GM12878 (cell line): ENCODE measurements at regions not wholly inside any gene's neighbourhood (a gene's known extent, or its start where the extent isn't known, plus 50 kb on each side); places are given as distances from the start of the nearest gene placed in this dataset.

Source experiments
- ATAC-seq: fragments of 200-7000 bp; cut with Tn5 transposase; 3 replicates; pipeline ENCODE4 v1.9.1; 2020; ENCODE audit warnings: mild to moderate bottlenecking, moderate library complexity
- BruUV-seq: library from RNA; stranded (reverse); fragments of 400-500 nt; replicated peaks from 2 replicates; lab custom pipeline; 2021; lab: Mats Ljungman, UMichigan
- CTCF ChIA-PET: fragments of 300-600 bp; sonication (Branson Sonifier 250); formaldehyde crosslinking; extraction: SDS; loops from one replicate; lab custom pipeline; 2021; ENCODE audit warnings: inconsistent platforms; lab: Yijun Ruan, JAX
- POLR2A ChIA-PET: fragments of 350-600 bp; formaldehyde crosslinking; extraction: SDS; loops from one replicate; lab custom pipeline; 2021; ENCODE audit warnings: inconsistent platforms; lab: Charles Lee
- RAD21 ChIA-PET: fragments of 300-600 bp; sonication (Branson Sonifier 250); formaldehyde crosslinking; loops from one replicate; lab custom pipeline; 2023; ENCODE audit warnings: antibody characterized with exemption; ENCODE audit not compliant: unreplicated experiment; lab: Charles Lee
- SMC1A ChIA-PET: fragments of 300-600 bp; sonication (Branson Sonifier 250); formaldehyde crosslinking; loops from one replicate; lab custom pipeline; 2023; ENCODE audit not compliant: unreplicated experiment, uncharacterized antibody; lab: Charles Lee
- DNase-seq: peaks from one replicate; pipeline ENCODE4 v3.0.0-alpha.2; 2011; ENCODE audit warnings: low read depth, low spot score
- FAIRE-seq: peaks from 3 replicates; lab custom pipeline; 2011; peaks lifted over from hg19 to GRCh38; lab: Jason Lieb, UNC
- H2AFZ ChIP-seq: 2 replicates; pipeline ENCODE4 v1.6.0; 2011; ENCODE audit warnings: low read depth, low read length, control low read depth; ENCODE audit not compliant: control insufficient read depth
- H3K27ac ChIP-seq: 2 replicates; pipeline ENCODE4 v1.5.1; 2011; ENCODE audit warnings: control low read depth; ENCODE audit not compliant: control insufficient read depth, insufficient read depth
- H3K27me3 ChIP-seq, 2 experiments: replicated peaks in 1 of 2; 2 replicates each; pipeline versions ENCODE4 v1.6.0 to v1.6.1; 2011; ENCODE audit warnings: low read length in 1 of 2; ENCODE audit not compliant: control insufficient read depth in 2 of 2, insufficient read depth in 2 of 2
- H3K36me3 ChIP-seq, 2 experiments: 2 replicates each; pipeline ENCODE4 v1.5.1; 2011; ENCODE audit warnings: low read length in 1 of 2; ENCODE audit not compliant: control insufficient read depth in 2 of 2, insufficient read depth in 2 of 2
- H3K4me1 ChIP-seq: 2 replicates; pipeline ENCODE4 v1.6.1; 2011; ENCODE audit warnings: mild to moderate bottlenecking, low read length, moderate library complexity, mixed read lengths; ENCODE audit not compliant: control insufficient read depth, insufficient read depth
- H3K4me2 ChIP-seq: 2 replicates; pipeline ENCODE4 v1.6.0; 2011; ENCODE audit warnings: control low read depth; ENCODE audit not compliant: control insufficient read depth, insufficient read depth
- H3K4me3 ChIP-seq: fragments of 200-600 bp; sonication (generic); 2 replicates; pipeline ENCODE4 v1.5.1; 2016
- H3K79me2 ChIP-seq: 2 replicates; pipeline ENCODE4 v1.6.0; 2011; ENCODE audit warnings: low read length; ENCODE audit not compliant: control insufficient read depth, insufficient read depth
- H3K9ac ChIP-seq: 2 replicates; pipeline ENCODE4 v1.8.0; 2011; ENCODE audit warnings: low read length, control low read depth, mixed read lengths; ENCODE audit not compliant: control insufficient read depth, insufficient read depth
- H3K9me3 ChIP-seq: replicated peaks from 3 replicates; pipeline ENCODE4 v1.5.1; 2011; ENCODE audit warnings: mild to moderate bottlenecking, low read length; ENCODE audit not compliant: control insufficient read depth, insufficient read depth
- H4K20me1 ChIP-seq: 2 replicates; pipeline ENCODE4 v1.6.0; 2011; ENCODE audit not compliant: control insufficient read depth, insufficient read depth
- FOS ChIP-seq: IDR thresholded peaks from 3 replicates; pipeline ENCODE4 v1.6.1; 2011; ENCODE audit warnings: borderline replicate concordance; ENCODE audit not compliant: insufficient read length; ENCODE audit errors: extremely low read depth
- IKZF1 ChIP-seq: fragments of 450-650 bp; conservative IDR thresholded peaks from 2 replicates; pipeline ENCODE4 v1.6.1; 2017; ENCODE audit warnings: antibody characterized with exemption, mild to moderate bottlenecking
- KAT2A ChIP-seq: conservative IDR thresholded peaks from 2 replicates; pipeline ENCODE4 v1.6.1; 2011; ENCODE audit warnings: low read depth, low read length; ENCODE audit not compliant: control insufficient read depth
- MYB ChIP-seq: fragments of 150-350 bp; IDR thresholded peaks from 2 replicates; pipeline ENCODE4 v1.6.1; 2014; ENCODE audit warnings: mild to moderate bottlenecking, low read depth, low read length, borderline replicate concordance
- POLR2A ChIP-seq: IDR thresholded peaks from 2 replicates; pipeline ENCODE4 v1.6.1; 2011; ENCODE audit warnings: low read depth, mild to moderate bottlenecking, low read length
- RUNX3 ChIP-seq: IDR thresholded peaks from 2 replicates; pipeline ENCODE4 v1.6.1; 2012; ENCODE audit warnings: low read length, inconsistent platforms
- SIN3A ChIP-seq: IDR thresholded peaks from 2 replicates; pipeline ENCODE4 v1.6.1; 2012; ENCODE audit warnings: low read depth, low read length, improper control_type of control experiment
- SMAD1 ChIP-seq: fragments of 450-650 bp; IDR thresholded peaks from 2 replicates; pipeline ENCODE4 v1.6.1; 2018; ENCODE audit warnings: mild to moderate bottlenecking, low read depth; ENCODE audit not compliant: partially characterized antibody
- STAT1 ChIP-seq: fragments of 450-650 bp; conservative IDR thresholded peaks from 2 replicates; pipeline ENCODE4 v1.6.1; 2014; ENCODE audit warnings: antibody characterized with exemption, mild to moderate bottlenecking
- STAT3 ChIP-seq: IDR thresholded peaks from 2 replicates; pipeline ENCODE4 v1.6.1; 2011; ENCODE audit warnings: low read depth, low read length, improper control_type of control experiment
- SUPT20H ChIP-seq: IDR thresholded peaks from 2 replicates; pipeline ENCODE4 v1.6.1; 2011; ENCODE audit warnings: low read depth, mild to moderate bottlenecking, low read length, moderate library complexity, borderline replicate concordance; ENCODE audit not compliant: control insufficient read depth
- SUZ12 ChIP-seq: fragments of 200-600 bp; sonication (generic); IDR thresholded peaks from one replicate; pipeline ENCODE4 v1.6.1; 2018; ENCODE audit warnings: antibody characterized with exemption, mild to moderate bottlenecking; ENCODE audit not compliant: unreplicated experiment
- YY1 ChIP-seq: IDR thresholded peaks from 2 replicates; pipeline ENCODE4 v1.6.1; 2011; ENCODE audit warnings: low read depth, mild to moderate bottlenecking, low read length
- ZSCAN29 ChIP-seq: fragments of 450-650 bp; IDR thresholded peaks from 2 replicates; pipeline ENCODE4 v1.6.1; 2017; ENCODE audit warnings: mild to moderate bottlenecking, moderate library complexity
- ZZZ3 ChIP-seq: IDR thresholded peaks from 2 replicates; pipeline ENCODE4 v1.6.1; 2011; ENCODE audit warnings: low read depth; ENCODE audit not compliant: control insufficient read depth, insufficient read length
- WGBS: methylation state at CpG from one replicate; pipeline ENCODE4 v1.1.6; 2016; ENCODE audit warnings: low lambda C conversion rate; ENCODE audit not compliant: insufficient replicate concordance, insufficient coverage; ENCODE audit errors: missing lambda C conversion rate; 5-methylcytosine and 5-hydroxymethylcytosine counted together
- in situ Hi-C: fragments of 300-500 bp; cut with MboI; formaldehyde crosslinking; loops from 9 replicates; pipeline ENCODE4 v1.14.3; 2018; ENCODE audit warnings: mixed read lengths
- intact Hi-C: fragments of 100-400 bp; cut with micrococcal nuclease; formaldehyde crosslinking; loops from one replicate; pipeline ENCODE4 v1.14.2; 2022; ENCODE audit not compliant: unreplicated experiment
- TF ChIP-seq, protein P1 (sequence below): IDR thresholded peaks from 2 replicates; pipeline ENCODE4 v1.6.1; 2012; ENCODE audit warnings: low read depth, low read length, improper control_type of control experiment

DNA sequence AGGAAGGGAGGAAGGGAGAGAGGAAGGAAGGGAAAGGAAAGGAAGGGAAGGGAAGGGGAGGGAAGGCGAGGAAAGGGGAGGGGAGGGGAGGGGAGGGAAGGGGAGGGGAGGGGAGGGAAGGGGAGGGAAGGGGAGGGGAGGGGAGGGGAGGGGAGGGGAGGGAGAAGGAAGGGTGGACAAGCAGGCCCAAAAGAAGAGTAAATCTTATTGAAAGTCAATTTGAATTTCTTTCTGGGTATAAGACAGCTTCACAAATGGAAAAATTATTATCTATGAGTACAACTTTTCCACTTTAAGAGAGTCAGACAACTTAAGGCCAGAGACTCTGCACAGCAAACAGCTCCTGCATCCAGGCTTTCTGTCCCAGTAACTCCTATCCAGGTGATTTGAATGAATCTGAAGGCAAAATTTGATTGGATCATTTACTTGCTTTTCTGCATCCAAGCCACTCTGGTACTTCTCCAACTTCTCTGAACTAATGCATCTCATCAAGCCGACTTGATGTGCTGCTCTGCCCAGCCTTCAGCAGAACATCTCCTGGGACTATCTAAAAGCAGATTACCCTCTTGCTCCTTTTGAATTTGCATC is 363.4 kb upstream of the KIF2A start:
- no peak for TF ChIP-seq STAT3
- TF ChIP-seq RUNX3: no peak
- no peak for TF ChIP-seq YY1
- TF ChIP-seq SIN3A: no peak
- no peak for TF ChIP-seq FOS
- no peak for TF ChIP-seq MYB
- no peak for TF ChIP-seq IKZF1
- no peak for TF ChIP-seq POLR2A
- no peak for TF ChIP-seq STAT1
- no peak for TF ChIP-seq SUPT20H
- no peak for TF ChIP-seq ZZZ3
- no peak for TF ChIP-seq SUZ12
- no peak for TF ChIP-seq SMAD1
- TF ChIP-seq KAT2A: no peak
- TF ChIP-seq, protein P1, sequence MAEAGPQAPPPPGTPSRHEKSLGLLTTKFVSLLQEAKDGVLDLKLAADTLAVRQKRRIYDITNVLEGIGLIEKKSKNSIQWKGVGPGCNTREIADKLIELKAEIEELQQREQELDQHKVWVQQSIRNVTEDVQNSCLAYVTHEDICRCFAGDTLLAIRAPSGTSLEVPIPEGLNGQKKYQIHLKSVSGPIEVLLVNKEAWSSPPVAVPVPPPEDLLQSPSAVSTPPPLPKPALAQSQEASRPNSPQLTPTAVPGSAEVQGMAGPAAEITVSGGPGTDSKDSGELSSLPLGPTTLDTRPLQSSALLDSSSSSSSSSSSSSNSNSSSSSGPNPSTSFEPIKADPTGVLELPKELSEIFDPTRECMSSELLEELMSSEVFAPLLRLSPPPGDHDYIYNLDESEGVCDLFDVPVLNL: no peak
- no peak for TF ChIP-seq ZSCAN29

More for the DNA sequence above, 363.4 kb upstream of the KIF2A start:
- BruUV-seq: no TSS peak
- Histone ChIP-seq H3K4me2 (no peak overlapping the region), H3K4me3 (no peak overlapping the region), H2AFZ (no peak overlapping the region), H3K36me3 (no peaks in the 10 kb centered on the region), H3K9ac (no peak overlapping the region), H3K79me2 (no peaks in the 10 kb centered on the region), H4K20me1 (no peaks in the 10 kb centered on the region), H3K4me1 (no peaks in the 10 kb centered on the region), H3K9me3 (no peaks in the 10 kb centered on the region), H3K27me3 (no peaks in the 10 kb centered on the region; a peak in 2 of 4 replicates), H3K27ac (no peak overlapping the region)
- POLR2A ChIA-PET: no interaction called here
- DNase-seq: no peak
- intact Hi-C loops: no loop called here
- SMC1A ChIA-PET: interaction anchor here (1.0 to 1.4 kb wide), 3 partner anchors 10 to 99 kb away, joined by 3 to 4 read pairs (median 4); no protein-coding TSS in a partner anchor
- RAD21 ChIA-PET: no interaction called here
- ATAC-seq: no peak
- in situ Hi-C loops: no loop called here
- 0% methylated on average over 1 of the region's 2 CpGs for WGBS
- CTCF ChIA-PET: no interaction called here
- no peak for FAIRE-seq
